ENCODE measurements at regions not wholly inside any gene's neighbourhood (a gene's known extent, or its start where the extent isn't known, plus 50 kb on each side); places are given as distances from the start of the nearest gene placed in this dataset.

DNA sequence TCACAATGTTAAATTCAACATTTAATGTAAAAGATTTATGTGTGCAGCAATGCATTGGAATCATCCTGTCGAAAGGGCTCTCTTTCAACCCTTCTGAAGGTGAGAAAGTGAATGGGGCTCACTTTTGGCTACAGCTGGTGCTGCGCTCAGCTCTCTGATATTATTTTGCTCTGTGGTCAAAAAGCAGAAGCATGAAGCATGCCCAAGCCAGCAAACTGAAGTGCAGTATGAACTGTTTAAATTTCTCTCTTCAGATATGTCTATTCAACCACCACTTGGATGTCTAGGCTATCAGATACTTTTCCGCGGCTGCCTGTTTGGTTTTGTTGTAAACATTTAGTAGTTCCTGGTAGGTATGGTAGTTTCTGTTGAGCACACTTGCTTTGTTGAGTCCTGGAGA is 216.9 kb upstream of the TMPRSS15 start:
- Histone ChIP-seq H3K4me1 (no peaks in the 10 kb centered on the region), H3K9me3 (ENCODE audit: control insufficient read depth, low read length) (no peaks in the 10 kb centered on the region), H3K4me2 (ENCODE audit: low read length) (no peak overlapping the region), H3K27me3 (ENCODE audit: control insufficient read depth, insufficient read depth, low read length) (no peaks in the 10 kb centered on the region), H3K4me3 (ENCODE audit: low read depth, low read length) (no peak overlapping the region), H3K79me2 (no peaks in the 10 kb centered on the region), H3K36me3 (ENCODE audit: control insufficient read depth, insufficient read depth, low read length) (no peaks in the 10 kb centered on the region), H2AFZ (no peak overlapping the region), H3K9ac (no peak overlapping the region), H3K27ac (no peak overlapping the region)
- TF ChIP-seq, protein P1, sequence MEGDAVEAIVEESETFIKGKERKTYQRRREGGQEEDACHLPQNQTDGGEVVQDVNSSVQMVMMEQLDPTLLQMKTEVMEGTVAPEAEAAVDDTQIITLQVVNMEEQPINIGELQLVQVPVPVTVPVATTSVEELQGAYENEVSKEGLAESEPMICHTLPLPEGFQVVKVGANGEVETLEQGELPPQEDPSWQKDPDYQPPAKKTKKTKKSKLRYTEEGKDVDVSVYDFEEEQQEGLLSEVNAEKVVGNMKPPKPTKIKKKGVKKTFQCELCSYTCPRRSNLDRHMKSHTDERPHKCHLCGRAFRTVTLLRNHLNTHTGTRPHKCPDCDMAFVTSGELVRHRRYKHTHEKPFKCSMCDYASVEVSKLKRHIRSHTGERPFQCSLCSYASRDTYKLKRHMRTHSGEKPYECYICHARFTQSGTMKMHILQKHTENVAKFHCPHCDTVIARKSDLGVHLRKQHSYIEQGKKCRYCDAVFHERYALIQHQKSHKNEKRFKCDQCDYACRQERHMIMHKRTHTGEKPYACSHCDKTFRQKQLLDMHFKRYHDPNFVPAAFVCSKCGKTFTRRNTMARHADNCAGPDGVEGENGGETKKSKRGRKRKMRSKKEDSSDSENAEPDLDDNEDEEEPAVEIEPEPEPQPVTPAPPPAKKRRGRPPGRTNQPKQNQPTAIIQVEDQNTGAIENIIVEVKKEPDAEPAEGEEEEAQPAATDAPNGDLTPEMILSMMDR (IDR thresholded peaks at IDR 0.05) = no peak

- H2AFZ ChIP-seq = no peak overlapping the region
- no peaks in the 10 kb centered on the region for H3K27me3 ChIP-seq (ENCODE audit: control insufficient read depth, insufficient read depth, low read length)
- H3K4me1 ChIP-seq = no peaks in the 10 kb centered on the region
- no peaks in the 10 kb centered on the region for H3K79me2 ChIP-seq
- H3K36me3 ChIP-seq (ENCODE audit: control insufficient read depth, insufficient read depth, low read length) = no peaks in the 10 kb centered on the region
- H3K9ac ChIP-seq = no peak overlapping the region
- H3K9me3 ChIP-seq (ENCODE audit: control insufficient read depth, low read length) = no peaks in the 10 kb centered on the region
- no peak overlapping the region for H3K27ac ChIP-seq
- no peak overlapping the region for H3K4me2 ChIP-seq (ENCODE audit: low read length)
- TF ChIP-seq, protein P1 (IDR thresholded peaks at IDR 0.05) = no peak
- H3K4me3 ChIP-seq (ENCODE audit: low read depth, low read length) = no peak overlapping the region
Observed at GRCh38 chr21:18622383-18622782, 218.8 kb upstream of the TMPRSS15 start.

GRCh38 chr21:18630446-18630845 is 226.9 kb upstream of the TMPRSS15 start:
- Histone ChIP-seq H3K79me2 (no peaks in the 10 kb centered on the region), H3K9ac (no peak overlapping the region), H3K9me3 (ENCODE audit: control insufficient read depth, low read length) (no peaks in the 10 kb centered on the region), H2AFZ (no peak overlapping the region), H3K4me3 (ENCODE audit: low read depth, low read length) (no peak overlapping the region), H3K4me1 (no peaks in the 10 kb centered on the region), H3K27me3 (ENCODE audit: control insufficient read depth, insufficient read depth, low read length) (no peaks in the 10 kb centered on the region), H3K27ac (no peak overlapping the region), H3K4me2 (ENCODE audit: low read length) (no peak overlapping the region), H3K36me3 (ENCODE audit: control insufficient read depth, insufficient read depth, low read length) (no peaks in the 10 kb centered on the region)
- TF ChIP-seq, protein P1 (IDR thresholded peaks at IDR 0.05) = no peak

- no peak overlapping the region for H3K4me2 ChIP-seq (ENCODE audit: low read length)
- H3K9ac ChIP-seq = no peak overlapping the region
- no peaks in the 10 kb centered on the region for H3K79me2 ChIP-seq
- H3K9me3 ChIP-seq (ENCODE audit: control insufficient read depth, low read length) = no peaks in the 10 kb centered on the region
- no peaks in the 10 kb centered on the region for H3K27me3 ChIP-seq (ENCODE audit: control insufficient read depth, insufficient read depth, low read length)
- H3K4me3 ChIP-seq (ENCODE audit: low read depth, low read length) = no peak overlapping the region
- TF ChIP-seq, protein P1 (IDR thresholded peaks at IDR 0.05) = no peak
- H3K27ac ChIP-seq = no peak overlapping the region
- no peaks in the 10 kb centered on the region for H3K36me3 ChIP-seq (ENCODE audit: control insufficient read depth, insufficient read depth, low read length)
- no peak overlapping the region for H2AFZ ChIP-seq
- H3K4me1 ChIP-seq = no peaks in the 10 kb centered on the region
Observed at GRCh38 chr21:18636897-18637296, 233.3 kb upstream of the TMPRSS15 start.

DNA sequence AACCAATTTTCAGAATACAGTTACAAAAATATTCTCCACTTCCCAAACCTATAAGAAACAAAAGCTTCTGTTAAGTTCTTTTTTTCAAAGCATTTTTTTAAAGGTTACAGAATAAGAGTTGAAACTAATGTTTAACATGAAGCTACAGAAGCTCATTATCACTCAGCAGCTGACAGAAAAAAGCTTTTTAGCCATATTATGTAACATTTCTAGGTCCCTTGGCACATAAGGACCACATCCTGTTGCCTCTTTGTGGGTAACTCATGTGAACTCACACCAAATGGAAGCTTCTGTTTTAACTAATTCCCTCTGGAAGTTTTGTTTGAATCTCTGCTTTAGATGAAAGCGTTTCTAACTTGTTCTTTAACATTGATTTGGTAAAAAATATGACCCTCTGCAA is 242.5 kb upstream of the TMPRSS15 start:
- no peak overlapping the region for H3K27ac ChIP-seq
- no peaks in the 10 kb centered on the region for H3K4me1 ChIP-seq
- H2AFZ ChIP-seq = no peak overlapping the region
- H3K36me3 ChIP-seq (ENCODE audit: control insufficient read depth, insufficient read depth, low read length) = no peaks in the 10 kb centered on the region
- no peak overlapping the region for H3K9ac ChIP-seq
- H3K4me2 ChIP-seq (ENCODE audit: low read length) = no peak overlapping the region
- H3K4me3 ChIP-seq (ENCODE audit: low read depth, low read length) = no peak overlapping the region
- no peaks in the 10 kb centered on the region for H3K79me2 ChIP-seq
- H3K9me3 ChIP-seq (ENCODE audit: control insufficient read depth, low read length) = no peaks in the 10 kb centered on the region
- no peaks in the 10 kb centered on the region for H3K27me3 ChIP-seq (ENCODE audit: control insufficient read depth, insufficient read depth, low read length)
- TF ChIP-seq, protein P1 (IDR thresholded peaks at IDR 0.05) = no peak
